Epithelial cell of prostate (primary cell): ENCODE measurements at regions not wholly inside any gene's neighbourhood (a gene's known extent, or its start where the extent isn't known, plus 50 kb on each side); places are given as distances from the start of the nearest gene placed in this dataset.
"Not testable (repeated sequence)": the region's sequence is repeated elsewhere in the genome, so short reads cannot be mapped to it uniquely, and the experiment has no call there.

Experiments used
- DNase-seq: peaks from one replicate; pipeline ENCODE4 v3.0.0-alpha.2; 2011; ENCODE audit warnings: low read depth, low spot score
- H3K27ac ChIP-seq: fragments of 450-650 bp; 2 replicates; pipeline ENCODE4 v1.5.1; 2017; ENCODE audit warnings: mild to moderate bottlenecking

- no peak for DNase-seq
- no peak overlapping the region for H3K27ac ChIP-seq
Measured at GRCh38 chr2:77578354-77578753, 56.2 kb upstream of the LRRTM4 start.

DNA sequence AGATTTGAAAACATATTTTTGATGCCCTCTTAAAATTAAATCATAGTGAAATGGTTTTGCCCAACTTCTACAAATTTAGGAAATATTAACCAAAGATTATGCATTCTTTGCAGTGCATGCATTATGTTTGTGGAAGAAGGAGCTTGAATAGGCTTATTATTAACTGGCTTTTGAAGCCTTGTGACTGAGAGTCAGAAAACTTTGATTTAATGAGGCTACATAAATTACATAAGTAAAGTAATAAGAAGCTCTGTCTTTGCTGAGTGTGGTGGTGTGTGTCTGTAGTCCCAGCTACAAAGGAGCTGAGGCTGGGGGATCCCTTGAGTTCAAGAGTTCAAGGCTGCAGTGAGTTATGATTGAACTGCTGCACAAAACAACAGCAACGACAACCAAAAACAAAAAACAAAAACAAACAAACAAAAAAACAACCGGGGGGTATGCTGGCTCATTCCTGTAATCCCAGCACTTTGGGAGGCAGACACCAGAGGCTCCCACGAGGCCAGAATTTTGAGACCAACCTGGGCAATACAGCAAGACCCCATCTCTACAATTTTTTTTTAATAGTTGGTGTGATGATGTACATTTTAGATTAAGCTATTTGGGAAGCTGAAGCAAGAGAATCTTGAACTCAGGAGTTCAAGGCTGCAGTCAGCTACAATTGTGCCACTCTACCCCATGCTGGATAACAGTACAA is 57.0 kb upstream of the LRRTM4 start:
- no peak overlapping the region for H3K27ac ChIP-seq
- no peak for DNase-seq

DNA sequence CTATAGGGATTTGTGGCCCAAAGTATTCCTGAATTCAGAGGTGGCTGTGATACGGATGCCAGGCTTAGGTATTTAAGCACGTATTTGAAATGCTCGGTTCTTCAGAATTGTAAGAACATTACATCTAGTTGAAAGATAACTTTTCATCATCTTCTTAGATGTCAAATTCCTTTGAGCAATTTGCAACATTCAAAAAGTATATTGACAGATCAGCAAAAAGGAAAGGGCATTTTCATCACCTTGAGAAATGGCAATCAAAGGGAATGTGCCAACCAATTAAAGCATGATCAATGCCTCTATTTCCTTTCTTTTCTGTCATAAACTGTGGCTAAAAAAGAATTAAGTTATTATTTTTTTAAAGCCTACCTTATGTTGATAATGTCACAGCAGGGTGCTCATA is 66.3 kb upstream of the LRRTM4 start:
- no peak for DNase-seq

GRCh38 chr2:77590298-77590917 is 68.2 kb upstream of the LRRTM4 start:
- DNase-seq: no peak
- H3K27ac ChIP-seq: no peak overlapping the region

More for the DNA sequence above, 66.3 kb upstream of the LRRTM4 start:
- no peak overlapping the region for H3K27ac ChIP-seq

- H3K27ac ChIP-seq, DNase-seq: not testable (repeated sequence)
Measured at GRCh38 chr2:77592955-77593354, 70.8 kb upstream of the LRRTM4 start.

DNA sequence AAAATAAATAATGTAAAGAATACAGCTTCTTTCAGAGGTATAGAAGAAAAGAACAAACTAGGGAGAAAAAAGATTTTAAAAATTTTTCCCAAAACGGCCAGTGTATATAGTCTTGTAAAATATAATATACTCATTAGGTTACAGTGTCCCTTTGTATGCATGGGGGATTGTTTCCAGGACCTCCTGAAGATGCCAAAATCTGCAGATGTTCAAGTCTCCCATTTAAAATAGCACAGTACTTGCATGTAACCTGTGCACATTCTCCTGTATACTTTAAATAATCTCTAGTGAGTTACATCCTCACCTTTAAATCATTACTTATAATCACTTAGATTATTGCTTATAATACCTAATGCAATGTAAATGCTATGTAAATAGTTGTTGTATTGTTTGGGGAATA is 80.6 kb upstream of the LRRTM4 start:
- no peak for DNase-seq
- no peak overlapping the region for H3K27ac ChIP-seq

DNA sequence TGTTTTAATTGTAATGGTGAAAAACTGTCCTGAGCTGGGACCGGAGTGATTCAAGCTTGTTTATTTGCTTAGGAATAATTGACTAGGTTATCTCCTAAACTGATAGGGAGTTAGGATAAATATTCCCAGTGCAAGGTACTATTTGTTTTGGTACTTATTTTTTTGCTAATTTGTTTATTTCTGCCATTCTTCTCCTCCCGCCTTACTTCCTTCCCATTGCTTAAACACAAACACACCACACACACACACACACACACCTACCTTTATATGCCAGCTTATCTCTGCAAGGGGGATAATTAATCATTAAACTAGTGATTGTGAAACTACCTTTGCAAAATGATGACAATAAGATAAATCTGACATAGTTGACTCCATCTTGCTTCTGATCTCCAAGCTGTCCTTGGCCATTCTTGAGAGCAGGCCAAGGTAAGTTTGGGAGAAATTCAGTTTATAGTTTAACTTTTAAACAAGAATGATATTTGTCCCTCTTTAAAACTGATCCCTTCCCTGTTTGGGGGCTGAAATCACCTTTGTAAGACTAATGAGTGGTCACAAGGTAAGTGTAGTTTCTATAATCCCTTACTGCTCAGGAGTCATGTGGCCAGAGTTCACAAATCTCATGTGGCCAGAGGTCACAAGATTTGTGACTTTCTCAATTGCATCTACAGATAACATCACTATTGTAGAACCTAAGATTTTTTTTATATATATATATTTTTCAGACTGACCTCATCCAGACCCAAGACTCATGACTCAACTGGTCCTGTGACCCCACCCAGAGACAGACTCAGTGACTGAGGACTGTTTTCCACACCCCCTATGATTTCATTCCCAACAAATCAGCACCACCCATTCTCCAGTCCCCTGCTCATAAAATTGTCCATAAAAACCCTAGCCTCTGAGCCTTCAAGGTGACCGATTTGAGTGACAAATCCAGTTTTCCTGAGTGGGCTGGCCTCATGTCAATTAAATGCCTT is 83.1 kb upstream of the LRRTM4 start:
- no peak for DNase-seq
- H3K27ac ChIP-seq: no peak overlapping the region

- H3K27ac ChIP-seq: no peak overlapping the region
- DNase-seq: no peak
Measured at GRCh38 chr2:77608510-77608909, 86.3 kb upstream of the LRRTM4 start.

DNA sequence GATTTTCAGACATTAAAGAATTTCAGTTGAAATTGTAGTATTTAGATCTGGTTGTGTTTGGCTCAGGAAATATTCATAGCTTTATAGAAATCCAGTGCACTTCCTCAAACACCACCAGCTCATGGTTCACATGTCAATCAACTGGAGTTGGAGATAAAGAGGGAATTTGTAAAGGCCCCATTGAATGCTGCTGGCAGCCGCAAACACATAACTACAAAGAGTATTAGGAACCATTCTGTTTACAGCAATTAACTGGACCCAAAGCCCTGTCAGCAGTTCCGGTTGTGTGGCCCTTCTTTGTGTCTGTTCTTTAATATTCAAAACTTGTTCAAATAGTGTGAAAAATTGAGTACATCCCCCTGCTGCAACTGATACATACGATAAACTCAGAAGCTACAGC is 107.4 kb upstream of the LRRTM4 start:
- no peak overlapping the region for H3K27ac ChIP-seq
- no peak for DNase-seq

GRCh38 chr2:77631007-77631406 is 108.8 kb upstream of the LRRTM4 start:
- DNase-seq: no peak
- H3K27ac ChIP-seq: no peak overlapping the region

- H3K27ac ChIP-seq: no peak overlapping the region
- DNase-seq: no peak
Measured at GRCh38 chr2:77633601-77634000, 111.4 kb upstream of the LRRTM4 start.

DNA sequence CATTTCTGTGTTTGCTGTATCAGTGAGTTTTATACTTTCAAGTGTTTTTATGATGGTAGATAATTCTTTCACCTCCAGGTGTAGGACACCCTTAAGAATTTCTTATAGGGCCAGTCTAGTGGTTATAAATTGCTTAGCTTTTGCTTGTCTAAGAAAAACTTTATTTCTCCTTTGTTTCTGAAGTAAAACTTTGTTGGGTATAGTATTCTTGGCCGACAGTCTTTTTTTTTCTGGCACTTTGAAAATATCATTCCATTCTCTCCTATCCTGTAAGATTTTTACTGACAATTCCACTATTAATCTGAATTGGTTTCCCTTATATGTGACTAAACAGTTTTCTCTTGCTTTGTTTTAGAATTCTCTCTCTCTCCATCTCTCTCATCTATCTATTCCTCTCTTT is 118.7 kb upstream of the LRRTM4 start:
- H3K27ac ChIP-seq: no peak overlapping the region
- no peak for DNase-seq

DNA sequence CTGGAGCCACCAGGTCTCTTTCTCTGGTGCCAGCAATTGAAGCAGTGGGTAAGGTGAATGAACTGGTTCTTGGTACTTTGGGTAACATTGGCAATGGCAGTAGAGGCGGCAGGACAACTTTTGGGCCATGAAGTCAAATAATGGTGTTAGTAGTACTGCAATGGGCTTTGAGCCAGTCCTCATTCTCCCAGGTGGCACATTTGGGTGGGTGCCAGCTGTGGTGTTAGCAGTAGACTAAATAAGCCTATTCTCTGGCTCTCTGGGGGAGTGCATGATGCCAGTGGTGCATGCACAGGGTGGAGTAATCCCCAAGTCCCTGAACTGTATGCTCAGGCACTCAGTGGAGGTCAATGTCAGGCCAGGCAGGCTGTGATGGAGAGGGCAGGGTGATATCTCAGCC is 120.2 kb upstream of the LRRTM4 start:
- DNase-seq: no peak
- no peak overlapping the region for H3K27ac ChIP-seq

- no peak for DNase-seq
- no peak overlapping the region for H3K27ac ChIP-seq
Measured at GRCh38 chr2:77649856-77650255, 127.7 kb upstream of the LRRTM4 start.

DNA sequence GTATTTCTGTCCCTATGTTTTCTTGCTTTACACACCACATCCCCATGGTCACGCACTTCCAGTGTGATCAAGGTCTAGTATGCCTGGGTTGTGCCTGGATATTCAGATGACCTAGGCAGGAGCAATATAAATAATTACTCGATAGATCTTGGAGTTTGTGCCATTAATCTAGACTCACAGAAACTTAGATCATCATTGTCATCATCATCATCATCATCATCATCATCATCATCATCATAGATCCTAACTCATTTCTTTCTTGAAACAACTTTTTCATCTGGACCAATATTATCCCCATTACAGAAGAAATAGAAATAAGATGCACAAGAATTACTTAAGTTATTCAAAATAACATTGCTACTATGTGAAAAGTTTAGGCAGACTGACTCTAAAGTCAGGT is 130.3 kb upstream of the LRRTM4 start:
- no peak overlapping the region for H3K27ac ChIP-seq
- DNase-seq: no peak

- no peak overlapping the region for H3K27ac ChIP-seq
- no peak for DNase-seq
Measured at GRCh38 chr2:77664491-77664890, 142.3 kb upstream of the LRRTM4 start.

GRCh38 chr2:77666251-77666980 is 144.2 kb upstream of the LRRTM4 start:
- no peak for DNase-seq
- H3K27ac ChIP-seq: no peak overlapping the region

- not testable (repeated sequence) for H3K27ac ChIP-seq, DNase-seq
Measured at GRCh38 chr2:77684543-77685319, 162.6 kb upstream of the LRRTM4 start.

GRCh38 chr2:77712601-77713000 is 190.4 kb upstream of the LRRTM4 start:
- H3K27ac ChIP-seq: no peak overlapping the region
- no peak for DNase-seq

- no peak for DNase-seq
- H3K27ac ChIP-seq: no peak overlapping the region
Measured at GRCh38 chr2:77713412-77713811, 191.2 kb upstream of the LRRTM4 start.
